ENCODE measurements at regions not wholly inside any gene's neighbourhood (a gene's known extent, or its start where the extent isn't known, plus 50 kb on each side); places are given as distances from the start of the nearest gene placed in this dataset.

DNA sequence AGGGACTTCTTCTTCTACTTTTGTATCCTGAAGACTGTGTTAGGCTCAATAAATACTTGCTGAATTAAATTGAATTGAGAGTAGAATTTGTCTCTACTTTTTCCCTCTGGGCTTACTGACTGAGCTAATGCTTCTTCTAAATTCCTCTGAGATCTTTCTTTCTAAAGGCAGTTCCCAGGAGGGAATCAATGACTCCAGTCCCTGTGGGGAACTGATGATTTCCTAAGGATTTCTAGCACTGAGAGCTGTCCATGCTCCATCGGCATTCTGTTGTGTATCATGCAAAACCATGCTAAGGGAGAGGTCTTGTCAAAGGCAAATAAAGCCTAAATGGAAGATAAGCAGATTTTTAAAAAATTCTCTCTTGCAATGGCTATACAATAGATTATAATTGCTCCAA lies 148.8 kb upstream of the KIRREL3 start:
- DNase-seq (ENCODE audit: low spot score in 2 of 2) (no peak), FAIRE-seq (no peak)

DNA sequence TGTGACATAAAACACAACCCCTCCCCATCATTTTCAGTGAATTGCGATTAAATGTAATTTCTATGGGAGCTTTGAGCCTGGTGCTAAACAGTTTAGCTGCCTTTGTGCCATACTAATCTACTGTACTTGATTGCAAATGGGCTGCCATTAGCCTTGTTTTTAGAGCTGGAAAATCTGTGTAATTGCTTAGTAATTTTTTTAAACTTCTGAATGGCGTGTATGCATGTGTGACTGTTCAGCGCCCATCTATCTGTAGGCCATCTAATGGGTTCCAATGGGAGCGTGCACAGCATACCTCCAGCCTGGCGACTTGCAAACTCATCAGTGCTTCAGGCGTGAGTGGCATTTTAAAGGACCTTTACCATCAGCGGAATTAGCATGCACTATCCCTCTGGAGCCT lies 142.7 kb upstream of the KIRREL3 start:
- no peak for FAIRE-seq
- DNase-seq (ENCODE audit: low spot score in 2 of 2), result no peak

DNA sequence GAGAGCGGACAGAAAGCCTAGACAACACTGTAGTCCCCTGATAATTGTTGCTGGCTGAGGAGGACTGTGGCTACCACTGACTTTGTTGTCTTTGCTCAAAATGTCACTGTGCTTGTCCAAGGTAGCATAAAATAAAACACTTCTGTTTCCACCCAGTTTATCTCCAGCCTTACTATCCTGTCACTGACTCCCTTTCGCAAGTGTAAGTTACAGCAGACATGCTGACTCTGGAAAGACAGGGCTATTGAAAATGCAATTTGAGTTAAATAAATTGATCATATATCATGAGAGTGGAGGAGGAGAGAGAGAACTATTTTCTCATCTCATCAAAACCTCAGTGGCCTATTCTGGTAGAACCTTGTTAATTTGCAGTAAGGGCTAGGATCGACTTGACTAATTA lies 138.0 kb upstream of the KIRREL3 start:
- DNase-seq (ENCODE audit: low spot score in 2 of 2) (no peak), FAIRE-seq (no peak)

DNA sequence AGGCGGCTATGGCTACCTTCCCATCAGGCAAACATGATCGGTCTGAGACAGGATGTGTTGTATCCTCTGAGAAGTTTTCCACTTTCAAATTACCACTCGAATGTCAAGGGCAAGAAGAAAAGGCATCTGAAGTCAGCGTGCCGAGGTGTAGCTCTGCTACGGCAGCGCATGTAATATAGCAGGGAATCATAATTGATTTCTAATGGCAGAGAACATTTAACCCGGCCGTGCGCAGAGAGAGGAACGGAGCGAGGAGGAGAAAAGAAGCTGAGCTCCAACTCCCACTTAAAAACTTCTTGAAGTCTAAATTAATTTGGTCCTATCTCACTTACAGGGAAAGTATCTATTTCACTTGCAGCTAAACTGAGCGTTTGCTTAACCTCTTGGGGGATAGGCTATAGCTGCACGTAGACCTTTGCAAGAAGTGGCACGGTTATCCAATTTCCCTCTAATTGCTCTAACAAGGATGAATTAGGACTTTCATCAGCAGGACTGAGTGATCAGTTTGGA lies 137.3 kb upstream of the KIRREL3 start:
- no peak for DNase-seq (ENCODE audit: low spot score in 2 of 2)
- FAIRE-seq, result no peak

DNA sequence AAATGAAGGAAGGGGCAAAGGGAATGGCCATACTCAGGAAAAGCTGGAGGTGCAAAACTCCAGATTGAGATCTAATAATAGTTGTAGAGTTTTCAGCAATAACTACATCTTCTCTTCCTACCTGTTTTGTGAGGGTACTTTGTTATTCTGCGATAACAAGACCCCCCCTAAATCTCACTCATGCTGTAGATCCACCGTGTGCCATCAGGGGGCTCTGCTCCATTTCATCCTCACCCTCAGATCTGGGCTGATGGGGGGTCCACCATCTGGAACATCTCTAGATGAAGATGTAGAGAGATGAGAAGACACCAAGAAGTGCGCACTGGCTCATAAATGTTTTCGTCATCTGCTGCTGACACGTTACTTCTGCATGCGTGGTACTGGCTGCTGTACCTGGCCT lies 135.9 kb upstream of the KIRREL3 start:
- FAIRE-seq (no peak), DNase-seq (ENCODE audit: low spot score in 2 of 2) (no peak)

DNA sequence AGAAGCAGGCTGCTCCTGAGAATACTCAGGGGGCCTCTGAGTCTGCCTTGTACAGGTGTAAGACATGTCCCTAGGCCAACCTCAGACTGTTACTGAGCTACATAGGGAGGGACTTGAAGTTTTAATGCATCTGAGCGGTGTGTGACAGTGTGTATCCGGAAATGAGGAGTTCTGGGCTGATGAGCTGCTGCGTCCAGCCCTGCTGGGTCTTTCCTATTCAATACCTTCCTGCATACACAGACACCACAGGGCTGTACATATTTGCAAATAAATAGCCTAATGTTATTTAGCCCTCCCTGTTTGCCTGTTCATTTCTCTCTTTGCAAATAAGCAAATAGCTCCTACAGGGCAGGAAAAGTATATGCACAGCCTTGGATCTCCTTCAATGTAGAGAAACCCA lies 134.7 kb upstream of the KIRREL3 start:
- DNase-seq (ENCODE audit: low spot score in 2 of 2) (no peak), FAIRE-seq (no peak)

DNA sequence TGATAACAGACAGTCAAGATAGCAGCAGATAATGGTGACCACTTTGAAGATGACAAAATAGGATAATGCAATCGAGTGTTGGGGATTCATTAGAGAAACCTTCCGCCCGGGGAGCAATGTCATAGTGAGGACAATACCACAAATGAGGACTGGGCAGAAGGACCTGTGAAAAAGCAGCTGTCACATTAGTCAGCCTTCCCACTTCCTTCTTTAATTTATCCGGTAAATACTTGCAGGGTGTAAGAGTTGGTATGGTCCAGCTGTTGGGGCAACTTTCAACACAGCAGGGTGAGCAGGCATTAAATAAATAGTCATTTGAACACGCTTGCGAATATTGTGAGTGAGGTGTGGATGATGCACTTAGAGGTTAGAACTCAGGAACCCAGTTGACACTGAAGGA lies 132.5 kb upstream of the KIRREL3 start:
- DNase-seq (ENCODE audit: low spot score in 2 of 2) (no peak), FAIRE-seq (no peak)

DNA sequence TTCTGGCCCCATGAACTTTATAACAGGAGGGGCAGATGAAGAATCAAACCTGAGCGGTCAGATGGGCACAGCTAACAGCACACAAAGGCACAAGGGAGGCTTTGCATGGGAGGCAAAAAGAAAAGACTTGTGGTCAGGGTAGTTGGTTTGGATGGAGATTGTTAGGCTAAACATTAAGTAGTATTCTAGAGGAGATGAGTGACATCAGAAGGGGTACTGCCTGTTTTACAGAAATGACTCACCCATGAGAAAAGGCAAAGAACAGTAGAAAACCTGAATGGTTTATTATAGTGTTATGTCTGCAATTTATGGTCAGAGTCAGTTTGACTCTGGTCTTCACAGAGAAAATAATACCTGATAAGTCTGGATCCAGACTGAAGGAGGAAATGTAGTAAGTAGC lies 129.8 kb upstream of the KIRREL3 start:
- FAIRE-seq, result no peak

DNA sequence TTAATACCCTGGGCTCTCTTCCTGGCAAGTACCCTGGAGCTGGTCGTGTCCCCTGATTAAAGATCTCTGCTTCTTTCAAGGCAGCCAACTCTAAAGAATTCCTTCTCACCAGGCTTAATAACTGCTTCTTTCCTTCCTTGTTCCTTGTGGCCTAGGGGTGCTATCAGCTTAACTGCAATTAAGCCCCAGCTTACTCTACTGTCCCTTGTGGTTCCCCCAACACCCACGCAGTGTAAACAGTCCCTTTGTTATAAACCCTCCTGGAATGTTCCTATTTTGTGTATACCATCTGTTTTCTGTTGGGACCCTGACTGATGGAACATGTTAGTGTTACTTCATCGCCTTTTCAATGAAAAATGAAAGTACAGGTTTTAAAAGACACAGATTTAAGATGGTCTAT lies 126.4 kb upstream of the KIRREL3 start:
- DNase-seq (ENCODE audit: low spot score in 2 of 2) (no peak), FAIRE-seq (no peak)

More for the DNA sequence above, 129.8 kb upstream of the KIRREL3 start:
- DNase-seq (ENCODE audit: low spot score in 2 of 2), result no peak

DNA sequence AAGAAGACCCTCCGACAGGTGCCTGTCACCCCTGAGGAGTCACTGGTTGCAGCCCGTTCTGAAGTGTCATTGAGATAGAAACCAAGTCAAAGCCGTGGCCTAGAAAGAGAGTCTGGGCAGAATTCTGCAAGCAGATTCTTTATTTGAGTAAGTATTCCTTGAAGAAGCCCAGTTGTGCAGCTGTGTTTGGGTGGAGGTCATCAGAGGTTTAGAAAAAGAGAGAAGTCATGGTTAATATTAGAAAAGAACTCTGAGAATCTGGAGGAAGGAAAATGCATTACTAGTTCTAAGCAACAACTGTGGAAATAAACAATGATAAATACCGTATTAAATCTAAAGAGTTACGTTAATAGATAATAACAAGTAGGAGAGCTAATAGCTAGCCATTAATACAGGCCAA lies 118.8 kb upstream of the KIRREL3 start:
- DNase-seq (ENCODE audit: low spot score in 2 of 2) (no peak), FAIRE-seq (no peak)

DNA sequence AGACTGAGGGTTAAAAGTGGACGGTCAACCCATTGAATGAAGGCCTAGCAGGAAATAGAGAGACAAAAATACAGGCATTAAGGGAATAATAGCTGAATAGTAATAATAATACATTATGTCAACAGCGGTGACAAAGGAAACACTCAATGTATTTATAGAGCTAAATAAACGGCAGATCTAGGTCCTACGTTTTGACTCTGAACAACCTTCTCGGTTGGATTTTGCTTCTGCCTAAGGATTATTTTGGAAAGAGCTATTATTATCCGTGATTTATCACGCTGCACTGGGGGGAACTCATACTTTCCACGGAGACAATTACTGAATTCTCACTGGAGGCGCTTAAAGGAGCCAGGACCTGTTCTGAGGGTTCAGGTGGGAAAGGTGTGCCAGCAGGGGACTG lies 118.2 kb upstream of the KIRREL3 start:
- DNase-seq (ENCODE audit: low spot score in 2 of 2), result no peak
- no peak for FAIRE-seq

DNA sequence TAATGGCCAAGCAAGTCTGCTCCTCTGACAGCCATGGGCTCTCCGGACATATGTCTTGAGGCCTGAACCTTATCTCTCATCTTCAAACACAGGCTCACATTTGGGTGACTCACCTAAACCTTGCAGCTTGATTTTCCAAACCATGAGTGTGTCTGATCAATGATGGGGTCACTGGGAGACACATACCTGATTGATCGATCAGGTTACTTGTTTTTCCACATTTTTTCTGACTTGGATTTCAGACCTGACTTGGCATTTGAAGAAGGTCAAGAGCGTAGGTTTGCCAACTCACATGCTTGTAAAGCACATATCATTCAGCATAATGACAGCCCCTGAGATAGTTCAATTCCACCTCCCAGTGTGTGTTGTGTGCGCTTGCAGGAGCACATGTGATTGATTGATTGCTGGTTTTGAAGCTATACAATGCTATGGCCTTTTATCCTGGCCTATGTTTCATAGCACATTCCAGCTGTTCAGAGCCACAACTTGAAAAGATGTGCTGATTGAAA lies 116.7 kb upstream of the KIRREL3 start:
- DNase-seq (ENCODE audit: low spot score in 2 of 2) (no peak), FAIRE-seq (no peak)

DNA sequence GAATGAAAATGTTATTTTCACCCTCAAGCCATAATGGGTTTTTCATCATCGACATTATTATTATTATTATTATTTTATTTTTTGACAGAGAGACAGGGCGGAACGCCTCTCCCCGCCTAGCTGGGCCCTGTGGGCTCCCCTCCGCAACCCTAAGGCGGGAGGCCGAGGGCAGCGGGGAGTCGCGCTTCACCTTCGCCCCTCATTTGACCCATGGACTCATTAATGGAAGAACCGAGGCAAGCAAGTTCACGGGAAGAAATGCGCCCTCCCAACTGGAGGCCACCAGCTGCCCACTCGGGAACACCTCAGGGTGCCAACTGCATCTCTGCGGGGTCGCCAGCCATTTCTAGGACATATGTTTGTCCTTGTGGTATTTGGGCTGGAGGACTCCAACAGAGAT lies 115.3 kb upstream of the KIRREL3 start:
- FAIRE-seq, result no peak
- no peak for DNase-seq (ENCODE audit: low spot score in 2 of 2)

DNA sequence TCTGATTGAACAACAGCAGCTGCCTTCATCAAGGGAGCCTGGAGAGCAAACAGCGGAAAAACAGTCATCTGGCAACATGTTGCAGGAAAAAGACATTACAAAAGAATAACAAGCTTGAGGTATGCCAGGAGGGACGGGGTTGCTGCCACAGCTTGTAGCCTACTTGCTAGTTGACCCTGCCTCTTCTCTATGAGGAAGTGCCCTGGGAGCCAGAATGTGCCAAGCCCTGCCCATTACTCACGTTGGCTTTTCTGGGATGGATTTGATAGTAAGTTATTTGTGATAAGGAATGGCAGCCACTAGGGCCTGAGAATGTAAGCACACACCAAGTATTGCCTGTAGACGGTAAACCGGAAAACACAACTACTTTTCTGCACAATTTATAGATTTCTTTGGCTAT lies 113.5 kb upstream of the KIRREL3 start:
- no peak for DNase-seq (ENCODE audit: low spot score in 2 of 2)
- no peak for FAIRE-seq

DNA sequence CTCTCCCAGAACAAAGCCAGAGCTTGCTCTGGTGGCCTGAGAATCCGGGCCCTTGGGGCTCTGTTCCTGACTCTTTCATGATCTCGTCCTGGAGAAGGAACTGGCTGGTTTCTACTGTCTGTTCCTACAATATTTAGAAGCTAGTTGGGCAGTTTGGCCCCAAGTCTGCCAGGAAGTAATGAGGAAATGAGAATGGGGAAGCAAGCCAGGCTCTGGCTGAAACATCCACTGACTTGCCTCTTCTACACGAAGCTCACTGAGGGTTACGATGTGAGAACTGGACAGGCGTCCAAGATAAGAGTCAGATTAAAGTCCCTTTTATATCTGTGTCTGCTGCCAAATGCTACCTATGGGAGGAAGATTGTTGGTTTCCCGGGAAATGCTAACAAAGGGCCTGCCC lies 110.0 kb upstream of the KIRREL3 start:
- no peak for FAIRE-seq
- DNase-seq (ENCODE audit: low spot score in 2 of 2), result no peak

DNA sequence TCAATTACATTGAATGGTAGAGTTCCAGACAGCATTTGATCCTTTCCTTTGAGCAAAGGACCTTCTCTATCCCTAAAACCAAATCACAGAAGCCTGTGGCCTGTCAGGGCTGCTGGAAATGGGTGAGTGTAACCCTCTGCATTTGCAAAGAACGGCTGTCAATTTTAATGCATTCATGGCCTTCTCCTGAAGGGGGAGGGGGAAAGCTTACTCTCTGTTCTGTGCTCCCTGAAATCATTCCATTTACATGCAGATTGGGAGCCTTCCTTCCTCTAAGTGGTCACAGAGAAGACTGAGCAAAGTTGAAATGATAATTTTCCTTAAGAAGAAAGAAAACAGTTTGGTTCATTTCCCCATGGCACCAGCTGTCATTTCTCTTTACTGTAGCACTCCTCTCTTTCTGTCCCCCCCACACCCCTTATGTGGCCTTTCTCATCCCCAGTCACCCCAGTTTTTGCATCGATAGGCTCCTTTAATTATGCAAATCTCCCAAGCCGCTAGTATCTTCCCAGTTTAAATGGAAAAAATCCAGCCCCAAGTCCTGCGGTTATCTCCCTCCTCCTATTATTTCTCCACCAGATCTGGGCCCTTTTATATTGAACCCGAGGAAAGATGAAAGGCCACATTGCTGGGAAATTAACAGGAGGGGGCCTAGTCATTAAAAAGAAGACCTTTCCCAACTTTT lies 109.4 kb upstream of the KIRREL3 start:
- FAIRE-seq, result no peak

DNA sequence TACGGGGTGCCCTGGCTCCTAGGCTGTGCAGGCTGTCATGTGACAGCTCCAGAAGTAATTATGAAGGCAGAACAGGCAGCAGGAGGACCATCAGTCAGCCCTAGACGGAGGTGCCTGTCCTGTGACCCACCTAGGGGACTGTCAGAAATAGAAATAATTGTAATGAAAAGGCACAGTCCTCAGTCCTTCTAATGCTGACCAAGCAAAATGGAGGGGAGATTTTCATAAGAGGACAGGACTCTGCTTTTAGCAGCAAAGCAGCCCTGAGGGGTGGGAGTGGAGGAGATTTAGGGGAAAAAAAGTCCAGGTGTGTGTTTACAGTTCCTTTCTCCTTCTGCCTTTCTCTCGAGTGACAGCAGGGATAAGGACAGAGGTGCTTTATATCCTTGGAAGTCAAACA lies 108.3 kb upstream of the KIRREL3 start:
- no peak for FAIRE-seq

More for the DNA sequence above, 109.4 kb upstream of the KIRREL3 start:
- no peak for DNase-seq (ENCODE audit: low spot score in 2 of 2)

DNA sequence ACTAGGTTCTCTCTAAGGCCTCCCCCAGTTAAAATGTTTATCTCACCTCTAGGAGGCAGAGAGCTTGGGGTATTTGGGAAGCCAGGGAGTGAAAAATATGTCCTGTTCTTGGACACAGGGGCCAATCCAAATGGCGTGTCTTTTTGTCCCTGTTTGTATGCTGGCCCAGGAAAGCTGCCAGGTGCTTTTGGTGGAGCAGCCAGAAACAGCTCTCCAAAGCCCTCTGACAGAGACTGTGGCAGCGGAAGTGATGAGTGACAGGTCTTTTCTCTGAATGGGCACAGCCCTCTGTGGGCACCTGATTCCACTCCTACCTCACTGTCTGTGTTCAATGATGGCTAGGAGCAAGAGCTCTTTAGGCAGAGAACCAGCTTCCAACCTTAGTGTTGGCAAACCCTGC lies 106.4 kb upstream of the KIRREL3 start:
- no peak for FAIRE-seq
- no peak for DNase-seq (ENCODE audit: low spot score in 2 of 2)

More for the DNA sequence above, 108.3 kb upstream of the KIRREL3 start:
- DNase-seq (ENCODE audit: low spot score in 2 of 2), result no peak

DNA sequence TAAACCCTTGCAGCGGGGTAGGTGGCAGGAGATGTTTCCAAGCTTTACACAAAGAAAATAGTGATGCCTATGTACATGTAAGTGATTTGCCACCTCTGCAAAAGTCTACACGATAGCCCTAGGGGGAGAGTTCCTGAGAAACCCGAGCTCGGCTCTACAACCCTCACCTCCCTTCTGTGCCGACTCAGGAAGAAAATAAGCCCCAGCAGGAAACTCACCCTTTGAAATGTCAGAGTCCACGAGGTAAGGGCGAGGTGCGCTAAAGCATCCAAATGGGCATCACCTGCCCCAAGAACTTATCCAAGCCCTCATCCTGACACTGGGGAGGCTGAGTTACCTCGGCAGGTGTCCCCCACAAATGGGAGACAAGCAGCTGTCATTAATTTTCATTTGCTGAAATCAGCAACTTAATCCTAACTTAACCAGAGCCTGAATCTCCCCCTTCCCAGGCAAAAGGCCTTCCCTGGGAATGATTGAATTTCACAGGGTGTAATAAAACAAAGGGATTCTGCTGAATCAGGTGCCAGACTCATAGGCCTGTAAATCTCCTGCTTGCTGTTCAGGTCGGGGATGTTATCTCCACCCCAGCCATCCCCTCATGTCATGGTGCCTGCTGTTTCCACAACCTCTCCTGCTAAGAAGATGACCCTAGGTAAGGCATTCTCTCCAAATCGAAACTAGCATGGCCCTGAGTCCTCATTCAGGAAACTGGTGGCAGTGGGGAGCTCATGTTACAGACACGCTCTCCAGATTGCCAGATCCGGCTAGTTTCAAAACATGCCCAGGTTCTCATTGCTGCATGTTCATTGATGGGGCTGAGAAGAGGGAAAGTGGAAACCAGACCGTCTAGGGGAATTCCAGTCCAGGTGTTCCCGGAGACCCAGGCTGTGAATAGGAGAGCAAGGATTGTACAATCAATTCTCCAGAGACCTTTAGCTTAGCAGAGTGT lies 105.3 kb upstream of the KIRREL3 start:
- FAIRE-seq (no peak), DNase-seq (ENCODE audit: low spot score in 2 of 2) (no peak)

DNA sequence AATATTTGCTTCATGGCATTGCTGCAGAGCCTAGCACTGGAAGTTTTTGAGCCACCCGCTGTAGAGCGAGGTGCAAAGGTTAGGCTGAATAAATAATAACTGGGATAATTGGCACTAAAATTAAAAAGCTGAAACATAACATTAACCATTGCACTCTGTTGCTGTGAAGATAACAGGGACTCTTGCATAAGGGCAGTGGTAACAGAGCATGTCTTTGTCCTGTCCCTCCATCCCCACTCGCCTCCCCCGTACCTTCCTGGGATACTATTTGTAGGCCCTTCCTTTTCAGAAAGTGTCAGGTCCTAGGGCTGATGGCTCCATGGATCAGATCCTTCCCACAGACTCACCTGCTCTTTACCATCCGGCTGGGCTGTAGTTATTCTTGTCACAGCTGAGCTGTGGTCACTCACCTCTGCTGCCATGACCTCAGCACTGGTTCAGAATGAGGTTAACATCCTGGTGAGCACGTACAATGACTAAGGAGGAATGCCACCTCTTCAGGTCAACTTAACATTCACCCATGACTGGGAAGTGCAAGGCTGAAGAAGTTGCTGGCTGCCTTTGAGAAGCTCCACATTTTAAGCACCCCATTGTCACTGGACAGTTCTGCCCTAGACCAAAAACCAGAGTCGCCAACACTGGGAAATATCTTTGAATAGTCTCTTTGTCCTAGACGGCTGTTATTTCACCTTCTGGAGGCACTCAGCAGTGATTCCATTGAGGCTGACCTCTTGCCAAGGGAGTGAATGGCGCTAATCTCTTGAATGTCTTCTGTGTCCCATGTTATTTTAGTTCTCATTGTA lies 103.2 kb upstream of the KIRREL3 start:
- no peak for FAIRE-seq

DNA sequence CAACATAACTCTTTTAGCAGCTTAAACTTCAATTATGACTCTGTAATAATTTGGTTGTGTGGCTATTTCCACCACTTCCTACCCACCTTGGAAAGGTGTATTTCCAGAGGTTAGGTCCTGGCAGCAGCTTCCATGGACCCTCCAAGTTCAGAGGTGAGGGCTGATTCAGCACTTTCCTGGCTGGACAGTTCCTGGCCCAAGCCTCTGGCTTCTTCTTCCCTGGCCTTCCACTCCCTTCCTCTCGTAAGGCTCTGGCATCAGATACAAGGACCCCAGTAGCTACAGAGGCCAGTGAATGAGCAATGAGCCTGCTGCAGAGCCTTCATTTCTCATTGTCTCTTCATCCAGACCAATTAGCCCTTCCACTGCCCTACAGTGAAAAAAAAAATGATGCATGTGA lies 98.1 kb upstream of the KIRREL3 start:
- FAIRE-seq (no peak), DNase-seq (ENCODE audit: low spot score in 2 of 2) (no peak)

More for the DNA sequence above, 103.2 kb upstream of the KIRREL3 start:
- DNase-seq (ENCODE audit: low spot score in 2 of 2), result no peak
